ENCODE measurements at regions not wholly inside any gene's neighbourhood (a gene's known extent, or its start where the extent isn't known, plus 50 kb on each side); places are given as distances from the start of the nearest gene placed in this dataset.

- Mint-ChIP-seq H3K9me3 (ENCODE audit: low read depth, unreplicated experiment) (peaks cover 3% of the 10 kb centered on the region), H3K27ac (ENCODE audit: unreplicated experiment) (no peak overlapping the region), H3K4me3 (ENCODE audit: low read depth, unreplicated experiment) (no peak overlapping the region), H3K4me1 (ENCODE audit: low read depth, unreplicated experiment) (no peaks in the 10 kb centered on the region), H3K27me3 (ENCODE audit: unreplicated experiment) (no peaks in the 10 kb centered on the region), H3K36me3 (ENCODE audit: insufficient read depth, unreplicated experiment) (no peaks in the 10 kb centered on the region)
- intact Hi-C loops (cut with micrococcal nuclease; ENCODE audit: unreplicated experiment), result no loop called here
- BruUV-seq (replicated peaks), result no TSS peak
- CTCF ChIA-PET, result interaction anchor here (0.7 kb wide), 1 partner anchor 67 kb away, joined by 3 read pairs; no protein-coding TSS in a partner anchor
- DNase-seq, result no peak
- TF ChIP-seq CTCF (IDR thresholded peaks at IDR 0.05; ENCODE audit: unreplicated experiment), result no peak
Measured at GRCh38 chr6:119559586-119559985, 210.0 kb upstream of the MAN1A1 start.

- H3K36me3 Mint-ChIP-seq (ENCODE audit: insufficient read depth, unreplicated experiment), result no peaks in the 10 kb centered on the region
- DNase-seq, result no peak
- TF ChIP-seq CTCF (IDR thresholded peaks at IDR 0.05; ENCODE audit: unreplicated experiment), result no peak
- BruUV-seq (replicated peaks), result no TSS peak
- H3K4me3 Mint-ChIP-seq (ENCODE audit: low read depth, unreplicated experiment), result no peak overlapping the region
- intact Hi-C loops (cut with micrococcal nuclease; ENCODE audit: unreplicated experiment), result no loop called here
- CTCF ChIA-PET, result no interaction called here
- H3K27ac Mint-ChIP-seq (ENCODE audit: unreplicated experiment), result no peak overlapping the region
- H3K27me3 Mint-ChIP-seq (ENCODE audit: unreplicated experiment), result no peaks in the 10 kb centered on the region
- H3K9me3 Mint-ChIP-seq (ENCODE audit: low read depth, unreplicated experiment), result peaks cover 3% of the 10 kb centered on the region
- no peaks in the 10 kb centered on the region for H3K4me1 Mint-ChIP-seq (ENCODE audit: low read depth, unreplicated experiment)
Measured at GRCh38 chr6:119557239-119557638, 207.7 kb upstream of the MAN1A1 start.

- CTCF ChIA-PET, result no interaction called here
- H3K36me3 Mint-ChIP-seq (ENCODE audit: insufficient read depth, unreplicated experiment), result no peaks in the 10 kb centered on the region
- DNase-seq, result no peak
- no peak overlapping the region for H3K4me3 Mint-ChIP-seq (ENCODE audit: low read depth, unreplicated experiment)
- H3K27me3 Mint-ChIP-seq (ENCODE audit: unreplicated experiment), result no peaks in the 10 kb centered on the region
- no peak for TF ChIP-seq CTCF (IDR thresholded peaks at IDR 0.05; ENCODE audit: unreplicated experiment)
- intact Hi-C loops (cut with micrococcal nuclease; ENCODE audit: unreplicated experiment), result no loop called here
- BruUV-seq (replicated peaks), result no TSS peak
- H3K27ac Mint-ChIP-seq (ENCODE audit: unreplicated experiment), result no peak overlapping the region
- peaks cover 3% of the 10 kb centered on the region for H3K9me3 Mint-ChIP-seq (ENCODE audit: low read depth, unreplicated experiment)
- H3K4me1 Mint-ChIP-seq (ENCODE audit: low read depth, unreplicated experiment), result no peaks in the 10 kb centered on the region
Measured at GRCh38 chr6:119552021-119552420, 202.5 kb upstream of the MAN1A1 start.

GRCh38 chr6:119547024-119547423 is 197.5 kb upstream of the MAN1A1 start:
- intact Hi-C loops (cut with micrococcal nuclease; ENCODE audit: unreplicated experiment), result no loop called here
- no TSS peak for BruUV-seq (replicated peaks)
- TF ChIP-seq CTCF (IDR thresholded peaks at IDR 0.05; ENCODE audit: unreplicated experiment), result no peak
- Mint-ChIP-seq H3K27me3 (ENCODE audit: unreplicated experiment) (no peaks in the 10 kb centered on the region), H3K27ac (ENCODE audit: unreplicated experiment) (no peak overlapping the region), H3K9me3 (ENCODE audit: low read depth, unreplicated experiment) (no peaks in the 10 kb centered on the region), H3K4me1 (ENCODE audit: low read depth, unreplicated experiment) (no peaks in the 10 kb centered on the region), H3K36me3 (ENCODE audit: insufficient read depth, unreplicated experiment) (no peaks in the 10 kb centered on the region), H3K4me3 (ENCODE audit: low read depth, unreplicated experiment) (no peak overlapping the region)
- DNase-seq, result no peak
- CTCF ChIA-PET, result no interaction called here

Data from Calu3 (cell line).